IPS-18c (cell line): ENCODE measurements at regions not wholly inside any gene's neighbourhood (a gene's known extent, or its start where the extent isn't known, plus 50 kb on each side); places are given as distances from the start of the nearest gene placed in this dataset.
"Not testable (repeated sequence)": the region's sequence is repeated elsewhere in the genome, so short reads cannot be mapped to it uniquely, and the experiment has no call there.

Source experiments
- H3K4me3 ChIP-seq: 2 replicates; pipeline ENCODE4 v1.7.0; 2013; ENCODE audit warnings: low read depth, mild to moderate bottlenecking, low read length, moderate library complexity; ENCODE audit not compliant: insufficient read depth
- H3K9me3 ChIP-seq: one replicate; pipeline ENCODE4 v1.6.1; 2013; ENCODE audit warnings: mild to moderate bottlenecking, low read length, moderate library complexity; ENCODE audit not compliant: control insufficient read depth, insufficient read depth

GRCh38 chr3:135564696-135565095 is 400.8 kb upstream of the PPP2R3A start:
- peaks cover 2% of the 10 kb centered on the region for H3K9me3 ChIP-seq
- H3K4me3 ChIP-seq, result no peak overlapping the region

GRCh38 chr3:135565546-135565945 is 400.0 kb upstream of the PPP2R3A start:
- H3K9me3 ChIP-seq, result peaks cover 2% of the 10 kb centered on the region
- no peak overlapping the region for H3K4me3 ChIP-seq

DNA sequence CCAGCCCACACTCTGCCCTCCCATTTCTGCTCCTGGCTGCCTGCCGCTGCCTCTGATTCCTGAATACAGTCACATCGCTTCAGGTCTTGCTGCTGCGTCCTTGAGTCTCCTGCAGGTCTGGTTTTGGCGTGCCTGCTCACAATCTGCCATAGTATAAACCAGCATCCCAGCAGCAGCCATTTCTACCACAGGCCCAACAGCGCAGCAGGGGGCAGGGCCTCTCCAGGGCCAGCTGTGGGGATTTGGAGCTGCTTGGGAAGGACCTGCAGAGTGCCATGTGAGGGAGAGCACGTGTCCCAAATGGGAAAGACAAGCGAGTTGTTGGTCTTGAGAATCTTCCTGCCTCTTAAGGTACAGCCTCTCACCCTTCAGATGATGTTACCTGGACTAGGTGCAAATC is 398.3 kb upstream of the PPP2R3A start:
- Histone ChIP-seq H3K9me3 (peaks cover 2% of the 10 kb centered on the region), H3K4me3 (no peak overlapping the region)

DNA sequence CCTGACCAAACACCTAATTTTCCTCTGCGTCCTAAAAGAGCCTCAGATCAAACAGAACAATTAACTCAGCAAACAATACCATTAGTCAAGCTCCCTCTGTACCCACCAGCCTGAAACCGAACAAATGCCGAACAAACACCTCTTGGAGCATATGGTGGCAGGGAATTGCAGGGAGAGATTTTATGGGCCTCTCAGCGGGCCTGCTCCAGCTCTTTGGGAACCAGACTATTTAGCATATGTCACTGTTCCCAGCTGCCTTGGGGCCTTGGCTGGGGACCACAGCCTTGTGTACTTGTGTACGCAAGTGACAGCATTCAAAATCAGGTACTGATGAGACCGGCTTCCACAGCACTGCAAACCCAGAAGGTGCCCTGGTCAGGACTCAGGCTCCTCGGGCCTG is 388.8 kb upstream of the PPP2R3A start:
- Histone ChIP-seq H3K4me3 (no peak overlapping the region), H3K9me3 (no peaks in the 10 kb centered on the region)

GRCh38 chr3:135581806-135582205 is 383.7 kb upstream of the PPP2R3A start:
- Histone ChIP-seq H3K4me3 (no peak overlapping the region), H3K9me3 (peaks cover 3% of the 10 kb centered on the region)

DNA sequence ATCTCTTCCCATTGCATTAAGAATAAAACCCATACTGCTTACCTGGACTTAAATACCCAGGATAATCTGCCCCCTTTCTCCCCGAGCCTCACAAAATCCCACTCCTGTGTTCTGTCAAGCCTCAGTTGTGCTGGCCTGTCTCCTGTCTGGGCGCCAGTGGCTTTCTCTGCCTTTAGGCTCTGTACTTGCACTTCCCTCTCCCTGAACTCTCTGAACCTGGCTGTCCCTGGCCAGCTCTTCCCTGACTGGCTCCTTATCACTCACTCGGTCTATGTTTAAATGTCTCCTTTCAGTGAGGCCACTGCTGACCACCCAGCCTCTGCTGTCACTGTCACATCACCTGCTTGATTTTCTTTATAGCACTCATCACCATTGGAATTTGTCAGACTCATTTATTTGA is 382.7 kb upstream of the PPP2R3A start:
- peaks cover 3% of the 10 kb centered on the region for H3K9me3 ChIP-seq
- no peak overlapping the region for H3K4me3 ChIP-seq

GRCh38 chr3:135596563-135596962 is 369.0 kb upstream of the PPP2R3A start:
- Histone ChIP-seq H3K4me3 (no peak overlapping the region), H3K9me3 (no peaks in the 10 kb centered on the region)

- Histone ChIP-seq H3K9me3 (no peaks in the 10 kb centered on the region), H3K4me3 (no peak overlapping the region)
Observed at GRCh38 chr3:135597855-135598254, 367.7 kb upstream of the PPP2R3A start.

DNA sequence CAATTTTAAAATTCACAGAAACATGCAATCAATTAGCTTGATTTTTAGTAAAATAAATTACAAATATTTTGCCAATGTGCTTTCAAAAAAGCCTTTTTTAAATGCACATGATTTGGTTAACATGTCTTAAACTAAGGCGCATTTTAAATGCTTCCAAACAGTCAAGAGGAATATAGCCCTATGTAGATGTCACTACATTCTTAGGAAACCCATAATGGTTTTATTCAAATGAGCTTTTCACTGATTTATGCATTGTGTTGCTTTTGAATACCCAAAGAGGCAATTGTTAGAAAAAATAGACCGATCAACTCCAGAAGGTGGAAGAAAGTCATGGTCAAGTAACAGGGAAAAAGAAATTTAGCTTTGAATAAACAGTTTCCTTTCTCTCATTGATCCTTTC is 366.9 kb upstream of the PPP2R3A start:
- Histone ChIP-seq H3K4me3 (no peak overlapping the region), H3K9me3 (no peaks in the 10 kb centered on the region)

DNA sequence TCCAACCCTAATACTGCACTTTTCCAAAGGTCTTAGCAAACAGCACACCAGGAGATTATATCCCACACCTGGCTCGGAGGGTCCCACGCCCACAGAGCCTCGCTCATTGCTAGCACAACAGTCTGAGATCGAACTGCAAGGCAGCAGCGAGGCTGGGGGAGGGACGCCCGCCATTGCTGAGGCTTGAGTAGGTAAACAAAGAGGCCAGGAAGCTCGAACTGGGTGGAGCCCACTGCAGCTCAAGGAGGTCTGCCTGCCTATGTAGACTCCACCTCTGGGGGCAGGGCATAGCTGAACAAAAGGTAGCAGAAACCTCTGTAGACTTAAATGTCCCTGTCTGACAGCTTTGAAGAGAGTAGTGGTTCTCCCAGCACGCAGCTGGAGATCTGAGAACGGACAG is 361.0 kb upstream of the PPP2R3A start:
- H3K4me3 ChIP-seq, H3K9me3 ChIP-seq: not testable (repeated sequence)

- Histone ChIP-seq H3K9me3 (peaks cover 2% of the 10 kb centered on the region), H3K4me3 (no peak overlapping the region)
Observed at GRCh38 chr3:135618123-135618522, 347.4 kb upstream of the PPP2R3A start.

DNA sequence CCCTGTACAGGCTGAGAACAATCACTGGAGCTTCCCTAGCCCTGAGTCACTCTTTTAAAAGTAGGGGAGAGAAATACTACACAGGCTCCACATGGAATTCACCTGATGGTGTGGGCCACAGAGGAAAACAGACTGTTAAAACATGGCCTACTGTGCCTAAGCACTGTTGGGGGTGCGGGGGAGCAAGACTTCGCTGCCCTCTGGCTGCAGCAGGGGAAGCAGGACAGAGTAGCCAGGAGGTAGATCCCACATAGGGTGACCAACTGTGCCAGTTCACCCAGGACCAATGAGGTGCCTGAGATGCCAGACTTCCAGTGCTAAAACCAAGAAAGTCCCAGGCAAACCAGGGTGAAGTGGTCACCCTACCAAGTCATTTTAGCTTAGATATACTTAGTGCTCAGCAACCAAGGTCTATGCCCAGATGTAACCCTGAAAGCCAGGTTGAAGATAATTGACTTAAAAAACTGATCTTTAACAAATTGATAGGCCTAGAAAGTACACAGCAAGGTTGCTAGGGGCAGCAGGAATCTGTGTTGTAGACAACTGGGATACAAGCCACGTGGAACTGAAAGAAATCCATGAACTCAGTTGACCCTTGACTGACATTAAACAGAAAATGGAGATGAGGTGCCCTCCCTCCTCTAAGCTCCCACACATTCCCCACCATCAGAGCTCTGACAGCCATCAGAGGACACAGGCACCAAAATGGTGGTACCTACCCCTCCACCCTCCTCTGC is 344.2 kb upstream of the PPP2R3A start:
- H3K9me3 ChIP-seq, result peaks cover 2% of the 10 kb centered on the region
- no peak overlapping the region for H3K4me3 ChIP-seq

DNA sequence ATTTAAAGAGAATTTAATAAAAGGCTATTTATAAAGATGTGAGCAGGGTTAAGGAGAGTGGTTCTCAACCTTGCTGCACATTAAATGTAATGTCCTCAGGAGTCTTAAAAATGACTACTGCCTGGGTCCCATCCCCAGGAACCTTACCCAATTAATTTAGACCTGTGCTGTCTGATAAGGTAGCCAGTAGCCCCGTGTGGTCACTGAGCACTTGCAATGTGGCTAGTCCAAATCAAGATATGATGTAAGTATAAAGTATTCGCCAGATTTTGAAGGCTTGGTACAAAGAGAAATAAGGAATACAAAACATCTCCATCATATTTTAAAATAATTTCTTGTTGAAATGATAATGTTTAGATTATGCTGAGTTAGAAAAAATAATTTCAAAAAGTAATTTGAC is 343.3 kb upstream of the PPP2R3A start:
- peaks cover 2% of the 10 kb centered on the region for H3K9me3 ChIP-seq
- H3K4me3 ChIP-seq, result no peak overlapping the region

DNA sequence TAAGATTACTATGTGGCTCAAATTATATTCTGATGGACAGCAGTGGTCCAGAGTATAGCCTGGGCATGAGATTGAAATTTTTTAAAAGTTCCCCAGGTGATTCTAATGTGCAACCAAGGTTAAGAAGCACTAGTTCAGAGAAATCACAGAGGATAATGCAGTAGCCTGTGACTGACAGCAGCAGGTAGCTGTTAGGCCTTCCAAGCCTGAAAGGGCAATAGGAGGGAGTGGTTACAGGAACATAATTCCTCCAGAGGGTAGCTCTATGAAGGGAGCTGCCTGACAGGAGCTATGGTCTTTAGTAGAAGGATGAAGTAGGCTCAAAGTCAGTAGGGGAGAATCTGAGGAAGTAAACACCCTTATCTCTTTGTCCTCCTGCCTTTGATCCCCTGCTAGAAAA is 342.9 kb upstream of the PPP2R3A start:
- peaks cover 2% of the 10 kb centered on the region for H3K9me3 ChIP-seq

DNA sequence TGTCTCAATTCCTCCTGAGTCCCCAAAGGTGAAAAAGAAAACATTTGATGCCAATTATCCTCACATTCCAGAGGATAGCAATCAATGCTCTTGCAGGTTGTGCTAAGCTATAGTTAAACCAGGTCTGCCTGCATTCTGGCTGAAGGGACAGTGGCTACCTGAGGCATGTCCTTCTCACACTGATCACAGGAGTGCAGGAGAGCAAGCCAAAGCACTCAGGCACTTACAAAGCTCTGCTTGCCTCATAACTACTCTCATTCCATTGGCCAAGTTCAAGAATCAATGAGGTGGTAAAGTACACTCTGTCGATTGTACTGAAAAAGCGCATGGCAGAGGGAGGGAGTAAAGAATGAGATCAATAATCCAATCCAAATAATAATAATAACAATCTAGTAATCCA is 342.0 kb upstream of the PPP2R3A start:
- no peak overlapping the region for H3K4me3 ChIP-seq
- H3K9me3 ChIP-seq, result peaks cover 2% of the 10 kb centered on the region

More for the DNA sequence above, 342.9 kb upstream of the PPP2R3A start:
- no peak overlapping the region for H3K4me3 ChIP-seq

DNA sequence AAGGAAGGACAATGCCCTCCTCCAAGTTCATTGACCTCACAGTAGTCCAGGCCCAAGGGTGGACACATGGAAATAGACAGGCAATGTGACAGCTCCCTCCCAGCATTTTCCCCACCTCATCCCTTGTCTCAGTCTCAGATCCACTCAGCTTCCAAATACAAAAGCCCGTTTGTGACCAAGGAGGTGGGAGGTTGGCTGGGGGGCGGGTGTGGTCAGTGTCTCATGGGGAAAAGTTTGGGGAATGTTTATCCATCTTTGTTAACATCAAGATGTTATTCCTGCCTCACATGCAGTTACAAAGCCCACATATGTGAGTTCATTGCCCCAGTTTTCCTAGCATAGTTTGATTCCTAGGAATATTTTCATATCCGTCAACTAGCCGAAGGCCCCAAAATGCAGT is 338.5 kb upstream of the PPP2R3A start:
- no peak overlapping the region for H3K4me3 ChIP-seq
- H3K9me3 ChIP-seq, result no peaks in the 10 kb centered on the region

DNA sequence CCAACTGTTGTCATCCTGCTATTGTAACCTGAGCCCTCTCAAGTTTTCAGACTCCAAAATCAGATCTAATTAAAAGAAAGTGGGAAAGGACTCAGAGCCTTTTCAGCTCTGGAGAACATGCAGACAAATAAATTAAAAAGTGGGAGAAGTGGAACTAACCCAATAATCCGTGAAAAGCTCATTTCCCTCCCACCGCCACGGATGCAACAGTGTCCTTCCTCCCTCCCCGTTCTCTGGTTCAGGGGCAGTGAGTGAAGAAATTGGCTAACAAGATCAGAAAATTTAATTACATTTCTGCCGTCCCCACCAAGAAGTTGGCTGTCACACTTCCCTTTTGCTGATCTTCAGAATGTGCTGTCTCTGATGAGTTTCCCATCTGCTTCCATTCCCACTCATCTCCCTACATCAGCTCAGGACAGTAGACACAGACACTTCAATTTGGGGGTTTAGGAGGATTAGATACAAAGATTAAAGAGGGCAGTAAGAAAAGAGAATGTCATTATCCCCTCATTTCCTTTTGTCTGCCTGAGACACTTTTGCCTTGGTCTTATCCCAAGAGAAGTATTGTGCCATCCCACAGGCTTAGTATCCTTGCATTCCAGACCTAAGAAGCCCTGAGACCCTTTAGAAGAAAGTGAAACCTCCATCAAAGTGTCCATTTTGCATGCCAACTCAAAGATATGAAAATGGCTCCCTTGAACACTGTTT is 335.7 kb upstream of the PPP2R3A start:
- Histone ChIP-seq H3K4me3 (no peak overlapping the region), H3K9me3 (no peaks in the 10 kb centered on the region)

GRCh38 chr3:135632556-135633065 is 332.9 kb upstream of the PPP2R3A start:
- Histone ChIP-seq H3K9me3 (no peaks in the 10 kb centered on the region), H3K4me3 (no peak overlapping the region)
